Neural progenitor cell (in vitro differentiated cells): ENCODE measurements at regions not wholly inside any gene's neighbourhood (a gene's known extent, or its start where the extent isn't known, plus 50 kb on each side); places are given as distances from the start of the nearest gene placed in this dataset.

Experiments used
- CTCF ChIP-seq: fragments of 200-600 bp; sonication (generic); IDR thresholded peaks from 2 replicates; pipeline ENCODE4 v1.5.1; 2017; ENCODE audit warnings: antibody characterized with exemption, mild to moderate bottlenecking
- EZH2 ChIP-seq: fragments of 200-600 bp; sonication (generic); IDR thresholded peaks from 2 replicates; pipeline ENCODE4 v1.6.1; 2017; ENCODE audit warnings: antibody characterized with exemption, mild to moderate bottlenecking, moderate library complexity
- EZH2phosphoT487 ChIP-seq: fragments of 200-600 bp; sonication (generic); IDR thresholded peaks from 2 replicates; pipeline ENCODE4 v1.6.1; 2017; ENCODE audit warnings: antibody characterized with exemption

GRCh38 chr12:66800046-66800445 is 121.2 kb upstream of the GRIP1 start:
- TF ChIP-seq EZH2 (no peak), CTCF (no peak), EZH2phosphoT487 (no peak)
